ENCODE measurements at regions not wholly inside any gene's neighbourhood (a gene's known extent, or its start where the extent isn't known, plus 50 kb on each side); places are given as distances from the start of the nearest gene placed in this dataset.

- TF ChIP-seq, protein P1, sequence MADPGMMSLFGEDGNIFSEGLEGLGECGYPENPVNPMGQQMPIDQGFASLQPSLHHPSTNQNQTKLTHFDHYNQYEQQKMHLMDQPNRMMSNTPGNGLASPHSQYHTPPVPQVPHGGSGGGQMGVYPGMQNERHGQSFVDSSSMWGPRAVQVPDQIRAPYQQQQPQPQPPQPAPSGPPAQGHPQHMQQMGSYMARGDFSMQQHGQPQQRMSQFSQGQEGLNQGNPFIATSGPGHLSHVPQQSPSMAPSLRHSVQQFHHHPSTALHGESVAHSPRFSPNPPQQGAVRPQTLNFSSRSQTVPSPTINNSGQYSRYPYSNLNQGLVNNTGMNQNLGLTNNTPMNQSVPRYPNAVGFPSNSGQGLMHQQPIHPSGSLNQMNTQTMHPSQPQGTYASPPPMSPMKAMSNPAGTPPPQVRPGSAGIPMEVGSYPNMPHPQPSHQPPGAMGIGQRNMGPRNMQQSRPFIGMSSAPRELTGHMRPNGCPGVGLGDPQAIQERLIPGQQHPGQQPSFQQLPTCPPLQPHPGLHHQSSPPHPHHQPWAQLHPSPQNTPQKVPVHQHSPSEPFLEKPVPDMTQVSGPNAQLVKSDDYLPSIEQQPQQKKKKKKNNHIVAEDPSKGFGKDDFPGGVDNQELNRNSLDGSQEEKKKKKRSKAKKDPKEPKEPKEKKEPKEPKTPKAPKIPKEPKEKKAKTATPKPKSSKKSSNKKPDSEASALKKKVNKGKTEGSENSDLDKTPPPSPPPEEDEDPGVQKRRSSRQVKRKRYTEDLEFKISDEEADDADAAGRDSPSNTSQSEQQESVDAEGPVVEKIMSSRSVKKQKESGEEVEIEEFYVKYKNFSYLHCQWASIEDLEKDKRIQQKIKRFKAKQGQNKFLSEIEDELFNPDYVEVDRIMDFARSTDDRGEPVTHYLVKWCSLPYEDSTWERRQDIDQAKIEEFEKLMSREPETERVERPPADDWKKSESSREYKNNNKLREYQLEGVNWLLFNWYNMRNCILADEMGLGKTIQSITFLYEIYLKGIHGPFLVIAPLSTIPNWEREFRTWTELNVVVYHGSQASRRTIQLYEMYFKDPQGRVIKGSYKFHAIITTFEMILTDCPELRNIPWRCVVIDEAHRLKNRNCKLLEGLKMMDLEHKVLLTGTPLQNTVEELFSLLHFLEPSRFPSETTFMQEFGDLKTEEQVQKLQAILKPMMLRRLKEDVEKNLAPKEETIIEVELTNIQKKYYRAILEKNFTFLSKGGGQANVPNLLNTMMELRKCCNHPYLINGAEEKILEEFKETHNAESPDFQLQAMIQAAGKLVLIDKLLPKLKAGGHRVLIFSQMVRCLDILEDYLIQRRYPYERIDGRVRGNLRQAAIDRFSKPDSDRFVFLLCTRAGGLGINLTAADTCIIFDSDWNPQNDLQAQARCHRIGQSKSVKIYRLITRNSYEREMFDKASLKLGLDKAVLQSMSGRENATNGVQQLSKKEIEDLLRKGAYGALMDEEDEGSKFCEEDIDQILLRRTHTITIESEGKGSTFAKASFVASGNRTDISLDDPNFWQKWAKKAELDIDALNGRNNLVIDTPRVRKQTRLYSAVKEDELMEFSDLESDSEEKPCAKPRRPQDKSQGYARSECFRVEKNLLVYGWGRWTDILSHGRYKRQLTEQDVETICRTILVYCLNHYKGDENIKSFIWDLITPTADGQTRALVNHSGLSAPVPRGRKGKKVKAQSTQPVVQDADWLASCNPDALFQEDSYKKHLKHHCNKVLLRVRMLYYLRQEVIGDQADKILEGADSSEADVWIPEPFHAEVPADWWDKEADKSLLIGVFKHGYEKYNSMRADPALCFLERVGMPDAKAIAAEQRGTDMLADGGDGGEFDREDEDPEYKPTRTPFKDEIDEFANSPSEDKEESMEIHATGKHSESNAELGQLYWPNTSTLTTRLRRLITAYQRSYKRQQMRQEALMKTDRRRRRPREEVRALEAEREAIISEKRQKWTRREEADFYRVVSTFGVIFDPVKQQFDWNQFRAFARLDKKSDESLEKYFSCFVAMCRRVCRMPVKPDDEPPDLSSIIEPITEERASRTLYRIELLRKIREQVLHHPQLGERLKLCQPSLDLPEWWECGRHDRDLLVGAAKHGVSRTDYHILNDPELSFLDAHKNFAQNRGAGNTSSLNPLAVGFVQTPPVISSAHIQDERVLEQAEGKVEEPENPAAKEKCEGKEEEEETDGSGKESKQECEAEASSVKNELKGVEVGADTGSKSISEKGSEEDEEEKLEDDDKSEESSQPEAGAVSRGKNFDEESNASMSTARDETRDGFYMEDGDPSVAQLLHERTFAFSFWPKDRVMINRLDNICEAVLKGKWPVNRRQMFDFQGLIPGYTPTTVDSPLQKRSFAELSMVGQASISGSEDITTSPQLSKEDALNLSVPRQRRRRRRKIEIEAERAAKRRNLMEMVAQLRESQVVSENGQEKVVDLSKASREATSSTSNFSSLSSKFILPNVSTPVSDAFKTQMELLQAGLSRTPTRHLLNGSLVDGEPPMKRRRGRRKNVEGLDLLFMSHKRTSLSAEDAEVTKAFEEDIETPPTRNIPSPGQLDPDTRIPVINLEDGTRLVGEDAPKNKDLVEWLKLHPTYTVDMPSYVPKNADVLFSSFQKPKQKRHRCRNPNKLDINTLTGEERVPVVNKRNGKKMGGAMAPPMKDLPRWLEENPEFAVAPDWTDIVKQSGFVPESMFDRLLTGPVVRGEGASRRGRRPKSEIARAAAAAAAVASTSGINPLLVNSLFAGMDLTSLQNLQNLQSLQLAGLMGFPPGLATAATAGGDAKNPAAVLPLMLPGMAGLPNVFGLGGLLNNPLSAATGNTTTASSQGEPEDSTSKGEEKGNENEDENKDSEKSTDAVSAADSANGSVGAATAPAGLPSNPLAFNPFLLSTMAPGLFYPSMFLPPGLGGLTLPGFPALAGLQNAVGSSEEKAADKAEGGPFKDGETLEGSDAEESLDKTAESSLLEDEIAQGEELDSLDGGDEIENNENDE (IDR thresholded peaks at IDR 0.05; ENCODE audit: insufficient replicate concordance, low read length), result no peak
- TF ChIP-seq POLR2A (IDR thresholded peaks at IDR 0.05; ENCODE audit: control extremely low read depth in 1 of 2, low read depth in 2 of 2, low read length in 2 of 2), result no peak
Observed at GRCh38 chr3:103247459-103247858, 812.6 kb downstream of the ZPLD1 start (continued).
